Caco-2 (cell line): ENCODE measurements at regions not wholly inside any gene's neighbourhood (a gene's known extent, or its start where the extent isn't known, plus 50 kb on each side); places are given as distances from the start of the nearest gene placed in this dataset.

Experiments used
- BruUV-seq: library from RNA; stranded (reverse); fragments of 400-500 nt; replicated peaks from 2 replicates; lab custom pipeline; 2021; lab: Mats Ljungman, UMichigan
- CTCF ChIA-PET: fragments of 300-600 bp; sonication (Branson Sonifier 250); formaldehyde crosslinking; loops from one replicate; lab custom pipeline; 2022; ENCODE audit warnings: antibody characterized with exemption; lab: Charles Lee
- POLR2A ChIA-PET: fragments of 300-600 bp; sonication (Branson Sonifier 250); formaldehyde crosslinking; loops from one replicate; lab custom pipeline; 2022; ENCODE audit warnings: antibody characterized with exemption; lab: Charles Lee
- DNase-seq, 2 experiments: peaks; one replicate each; pipeline versions ENCODE4 v3.0.0 to v3.0.0-alpha.2; 2020 to 2022
- H3K27me3 ChIP-seq: replicated peaks from 2 replicates; pipeline ENCODE4 v1.6.0; 2011; ENCODE audit warnings: low read length; ENCODE audit not compliant: control insufficient read depth, insufficient read depth
- H3K36me3 ChIP-seq: 2 replicates; pipeline ENCODE4 v1.5.1; 2011; ENCODE audit warnings: low read length; ENCODE audit not compliant: control insufficient read depth, insufficient read depth
- H3K4me1 ChIP-seq: fragments of 250-450 bp; sonication (Bioruptor Pico); 2 replicates; pipeline ENCODE4 v1.5.1; 2020; ENCODE audit warnings: mild to moderate bottlenecking
- H3K4me3 ChIP-seq: 2 replicates; pipeline ENCODE4 v1.5.1; 2011; ENCODE audit warnings: low read depth, mild to moderate bottlenecking, control low read depth, low read length
- H3K9me3 ChIP-seq: fragments of 250-450 bp; sonication (Bioruptor Pico); 2 replicates; pipeline ENCODE4 v1.5.1; 2020; ENCODE audit warnings: mild to moderate bottlenecking, moderate library complexity
- H3K27ac Mint-ChIP-seq: one replicate; pipeline ENCODE4 v1.8.0; 2022; ENCODE audit warnings: mixed read lengths; ENCODE audit not compliant: unreplicated experiment
- H3K27me3 Mint-ChIP-seq: one replicate; pipeline ENCODE4 v1.8.0; 2022; ENCODE audit warnings: mixed read lengths; ENCODE audit not compliant: insufficient read depth, unreplicated experiment
- H3K36me3 Mint-ChIP-seq: one replicate; pipeline ENCODE4 v1.8.0; 2022; ENCODE audit warnings: mild to moderate bottlenecking, mixed read lengths; ENCODE audit not compliant: insufficient read depth, unreplicated experiment
- H3K4me1 Mint-ChIP-seq: one replicate; pipeline ENCODE4 v1.8.0; 2022; ENCODE audit warnings: low read depth, mixed read lengths; ENCODE audit not compliant: unreplicated experiment
- H3K4me3 Mint-ChIP-seq: one replicate; pipeline ENCODE4 v1.8.0; 2022; ENCODE audit warnings: mild to moderate bottlenecking, moderate library complexity, mixed read lengths; ENCODE audit not compliant: unreplicated experiment
- H3K9me3 Mint-ChIP-seq: one replicate; pipeline ENCODE4 v1.8.0; 2022; ENCODE audit warnings: mixed read lengths; ENCODE audit not compliant: unreplicated experiment
- intact Hi-C: fragments of 100-400 bp; cut with micrococcal nuclease; formaldehyde crosslinking; loops from one replicate; pipeline ENCODE4 v1.10.0; 2022; ENCODE audit not compliant: unreplicated experiment
- TF ChIP-seq, protein P1 (sequence below), 2 experiments: fragments of 200-600 bp in 1 of 2; IDR thresholded peaks; 1 replicate in 1 of 2; 2 replicates in 1 of 2; pipeline versions ENCODE4 v1.5.1 to v1.8.0; 2011 to 2022; ENCODE audit warnings: antibody characterized with exemption in 1 of 2, control low read depth in 1 of 2, inconsistent platforms in 1 of 2, low read depth in 1 of 2, low read length in 1 of 2, mild to moderate bottlenecking in 1 of 2, moderate library complexity in 1 of 2; ENCODE audit not compliant: insufficient read depth in 1 of 2, severe bottlenecking in 1 of 2, unreplicated experiment in 1 of 2

DNA sequence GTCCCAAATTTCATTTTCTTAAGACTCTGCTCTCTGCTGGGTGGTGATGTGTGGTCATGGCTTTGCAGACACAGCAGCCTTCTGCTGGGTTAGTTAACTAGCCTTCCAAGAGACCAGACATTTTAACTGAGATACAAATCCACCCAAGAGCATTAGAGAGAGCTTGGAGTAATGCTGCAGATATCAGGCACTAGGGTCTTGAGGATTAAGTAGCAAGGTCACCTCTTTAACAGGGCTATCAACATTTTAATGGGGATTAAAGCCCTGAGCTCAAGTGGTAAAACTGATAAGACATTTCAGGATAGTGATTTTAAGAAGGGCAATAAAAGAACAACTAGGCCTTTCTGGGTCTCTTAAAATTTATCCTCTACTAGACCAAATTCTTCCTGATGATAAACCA, 461.2 kb downstream of the MEIS1 start:
- Histone ChIP-seq H3K4me1 (no peaks in the 10 kb centered on the region), H3K9me3 (no peaks in the 10 kb centered on the region), H3K4me3 (no peak overlapping the region), H3K27me3 (no peaks in the 10 kb centered on the region), H3K36me3 (no peaks in the 10 kb centered on the region)
- Mint-ChIP-seq H3K4me1 (no peaks in the 10 kb centered on the region), H3K36me3 (no peaks in the 10 kb centered on the region), H3K4me3 (no peak overlapping the region), H3K9me3 (no peaks in the 10 kb centered on the region), H3K27ac (no peak overlapping the region), H3K27me3 (no peaks in the 10 kb centered on the region)
- CTCF ChIA-PET: no interaction called here
- intact Hi-C loops: no loop called here
- no TSS peak for BruUV-seq
- DNase-seq: no peak
- POLR2A ChIA-PET: no interaction called here
- TF ChIP-seq, protein P1, sequence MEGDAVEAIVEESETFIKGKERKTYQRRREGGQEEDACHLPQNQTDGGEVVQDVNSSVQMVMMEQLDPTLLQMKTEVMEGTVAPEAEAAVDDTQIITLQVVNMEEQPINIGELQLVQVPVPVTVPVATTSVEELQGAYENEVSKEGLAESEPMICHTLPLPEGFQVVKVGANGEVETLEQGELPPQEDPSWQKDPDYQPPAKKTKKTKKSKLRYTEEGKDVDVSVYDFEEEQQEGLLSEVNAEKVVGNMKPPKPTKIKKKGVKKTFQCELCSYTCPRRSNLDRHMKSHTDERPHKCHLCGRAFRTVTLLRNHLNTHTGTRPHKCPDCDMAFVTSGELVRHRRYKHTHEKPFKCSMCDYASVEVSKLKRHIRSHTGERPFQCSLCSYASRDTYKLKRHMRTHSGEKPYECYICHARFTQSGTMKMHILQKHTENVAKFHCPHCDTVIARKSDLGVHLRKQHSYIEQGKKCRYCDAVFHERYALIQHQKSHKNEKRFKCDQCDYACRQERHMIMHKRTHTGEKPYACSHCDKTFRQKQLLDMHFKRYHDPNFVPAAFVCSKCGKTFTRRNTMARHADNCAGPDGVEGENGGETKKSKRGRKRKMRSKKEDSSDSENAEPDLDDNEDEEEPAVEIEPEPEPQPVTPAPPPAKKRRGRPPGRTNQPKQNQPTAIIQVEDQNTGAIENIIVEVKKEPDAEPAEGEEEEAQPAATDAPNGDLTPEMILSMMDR (IDR thresholded peaks at IDR 0.05; ENCODE audit: insufficient read depth in 1 of 2, low read depth in 1 of 2, low read length in 1 of 2, severe bottlenecking in 1 of 2, unreplicated experiment in 1 of 2): no peak

DNA sequence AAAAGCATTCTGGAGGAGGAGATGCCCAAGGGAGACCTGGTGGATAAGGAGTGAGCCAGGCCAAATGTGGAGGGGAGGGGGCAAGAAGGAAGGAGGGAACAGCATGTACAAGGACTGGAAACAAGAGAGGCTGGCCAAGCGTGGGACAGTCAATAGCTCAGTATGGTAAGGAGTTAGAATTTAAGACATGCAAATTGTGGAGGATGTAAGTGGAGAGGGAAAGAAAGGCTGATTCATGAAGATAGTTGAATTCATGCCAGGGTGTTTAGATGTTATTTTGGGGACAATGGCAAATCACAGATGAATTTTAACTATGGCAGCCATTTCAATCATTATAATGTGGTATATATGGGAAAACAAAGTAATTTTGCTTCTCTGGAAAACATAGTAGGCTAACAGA, 462.3 kb downstream of the MEIS1 start:
- Mint-ChIP-seq H3K36me3 (no peaks in the 10 kb centered on the region), H3K27me3 (no peaks in the 10 kb centered on the region), H3K4me3 (no peak overlapping the region), H3K4me1 (no peaks in the 10 kb centered on the region), H3K27ac (no peak overlapping the region), H3K9me3 (no peaks in the 10 kb centered on the region)
- H3K36me3 ChIP-seq: no peaks in the 10 kb centered on the region
- H3K27me3 ChIP-seq: no peaks in the 10 kb centered on the region
- no peak overlapping the region for H3K4me3 ChIP-seq
- BruUV-seq: no TSS peak
- ChIA-PET POLR2A (no interaction called here), CTCF (no interaction called here)
- intact Hi-C loops: no loop called here
- TF ChIP-seq, protein P1 (IDR thresholded peaks at IDR 0.05; ENCODE audit: insufficient read depth in 1 of 2, low read depth in 1 of 2, low read length in 1 of 2, severe bottlenecking in 1 of 2, unreplicated experiment in 1 of 2): no peak
- H3K4me1 ChIP-seq: no peaks in the 10 kb centered on the region
- no peaks in the 10 kb centered on the region for H3K9me3 ChIP-seq
- DNase-seq: no peak

DNA sequence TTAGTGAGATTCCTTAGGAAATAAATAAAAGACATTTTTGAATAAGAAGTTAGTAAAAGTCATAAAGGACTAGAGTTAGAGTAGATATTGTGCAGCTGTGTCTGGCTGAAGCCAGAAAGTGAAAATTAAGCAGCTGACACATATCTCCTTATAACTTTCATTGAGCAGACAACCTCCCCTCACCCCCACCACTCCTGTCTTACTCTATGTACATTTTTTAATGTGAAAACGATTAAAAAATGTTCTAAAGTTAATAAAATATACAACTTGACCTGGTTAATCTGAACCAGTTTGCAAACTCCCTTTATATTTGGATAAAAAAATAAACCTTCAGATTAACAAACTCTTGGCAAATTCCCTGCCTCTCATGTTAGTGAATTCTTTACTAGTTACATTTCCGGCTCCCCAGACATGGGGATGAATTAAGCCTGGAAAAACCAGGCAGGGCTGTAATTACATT, 462.8 kb downstream of the MEIS1 start:
- no peak for DNase-seq
- peaks cover 4% of the 10 kb centered on the region for H3K4me1 Mint-ChIP-seq
- H3K4me1 ChIP-seq: no peaks in the 10 kb centered on the region
- intact Hi-C loops: no loop called here
- H3K27me3 Mint-ChIP-seq: no peaks in the 10 kb centered on the region
- POLR2A ChIA-PET: no interaction called here
- H3K27ac Mint-ChIP-seq: no peak overlapping the region
- TF ChIP-seq, protein P1 (IDR thresholded peaks at IDR 0.05; ENCODE audit: insufficient read depth in 1 of 2, low read depth in 1 of 2, low read length in 1 of 2, severe bottlenecking in 1 of 2, unreplicated experiment in 1 of 2): no peak
- H3K36me3 Mint-ChIP-seq: no peaks in the 10 kb centered on the region
- CTCF ChIA-PET: no interaction called here
- no peaks in the 10 kb centered on the region for H3K9me3 Mint-ChIP-seq
- H3K27me3 ChIP-seq: no peaks in the 10 kb centered on the region
- H3K36me3 ChIP-seq: no peaks in the 10 kb centered on the region
- H3K4me3 ChIP-seq: no peak overlapping the region
- BruUV-seq: no TSS peak
- H3K9me3 ChIP-seq: no peaks in the 10 kb centered on the region
- H3K4me3 Mint-ChIP-seq: no peak overlapping the region
